H1 (cell line): ENCODE measurements at regions not wholly inside any gene's neighbourhood (a gene's known extent, or its start where the extent isn't known, plus 50 kb on each side); places are given as distances from the start of the nearest gene placed in this dataset.

Source experiments
- CTCF ChIA-PET: fragments of 300-600 bp; sonication (Branson Sonifier 250); formaldehyde crosslinking; loops from one replicate; lab custom pipeline; 2021; ENCODE audit not compliant: partially characterized antibody; lab: Charles Lee
- POLR2A ChIA-PET: fragments of 300-600 bp; sonication (Branson Sonifier 250); formaldehyde crosslinking; loops from one replicate; lab custom pipeline; 2021; ENCODE audit warnings: inconsistent platforms; ENCODE audit not compliant: partially characterized antibody; lab: Charles Lee
- DNase-seq, 2 experiments: peaks; one replicate each; pipeline versions ENCODE4 v3.0.0 to v3.0.0-alpha.2; 2010 to 2022; ENCODE audit warnings: low spot score in 2 of 2, low read depth in 1 of 2, mixed read lengths in 1 of 2
- FAIRE-seq: peaks from 2 replicates; lab custom pipeline; 2011; peaks lifted over from hg19 to GRCh38; lab: Jason Lieb, UNC
- H2AFZ ChIP-seq: 2 replicates; pipeline ENCODE4 v1.8.1; 2012; ENCODE audit warnings: low read length, inconsistent platforms
- H2AK5ac ChIP-seq: 2 replicates; pipeline ENCODE4 v1.6.1; 2013; ENCODE audit warnings: low read depth, low read length
- H2BK120ac ChIP-seq: replicated peaks from 2 replicates; pipeline ENCODE3; 2013; ENCODE audit warnings: low read depth, low read length, inconsistent platforms
- H2BK12ac ChIP-seq: 2 replicates; pipeline ENCODE4 v1.6.1; 2013; ENCODE audit warnings: low read depth, low read length
- H2BK15ac ChIP-seq: 2 replicates; pipeline ENCODE4 v1.6.1; 2013; ENCODE audit warnings: low read length
- H2BK20ac ChIP-seq: 2 replicates; pipeline ENCODE4 v1.6.1; 2013; ENCODE audit warnings: low read length
- H2BK5ac ChIP-seq: 2 replicates; pipeline ENCODE4 v1.6.1; 2013; ENCODE audit warnings: low read depth, low read length
- H3K14ac ChIP-seq: 2 replicates; pipeline ENCODE4 v1.6.1; 2013; ENCODE audit warnings: inconsistent platforms; ENCODE audit not compliant: insufficient read length
- H3K18ac ChIP-seq: 2 replicates; pipeline ENCODE4 v1.6.1; 2013; ENCODE audit warnings: low read length; ENCODE audit errors: extremely low read depth
- H3K23ac ChIP-seq: 2 replicates; pipeline ENCODE4 v1.6.1; 2013; ENCODE audit warnings: inconsistent platforms; ENCODE audit not compliant: insufficient read length
- H3K23me2 ChIP-seq: 2 replicates; pipeline ENCODE4 v1.6.1; 2013; ENCODE audit warnings: low read depth, low read length
- H3K27ac ChIP-seq: 2 replicates; pipeline ENCODE4 v1.6.1; 2011; ENCODE audit warnings: low read depth, low read length, inconsistent platforms
- H3K27me3 ChIP-seq, 4 experiments: replicated peaks in 1 of 4; 1 replicate in 1 of 4; 2 replicates in 3 of 4; pipeline versions ENCODE4 v1.6.1 to v1.8.1; 2011 to 2013; ENCODE audit warnings: low read length in 3 of 4, mild to moderate bottlenecking in 3 of 4, inconsistent platforms in 2 of 4, mixed read lengths in 2 of 4, moderate library complexity in 1 of 4; ENCODE audit not compliant: control insufficient read depth in 3 of 4, insufficient read depth in 3 of 4; ENCODE audit errors: extremely low read depth in 1 of 4
- H3K36me3 ChIP-seq, 4 experiments: 2 replicates each; pipeline versions ENCODE4 v1.6.1 to v1.8.1; 2011 to 2013; ENCODE audit warnings: mild to moderate bottlenecking in 4 of 4, low read length in 3 of 4, moderate library complexity in 2 of 4, control low read depth in 1 of 4, inconsistent platforms in 1 of 4; ENCODE audit not compliant: insufficient read depth in 4 of 4, control insufficient read depth in 2 of 4
- H3K4ac ChIP-seq: replicated peaks from 2 replicates; pipeline ENCODE3; 2013; ENCODE audit warnings: low read length, low read depth, mixed read lengths, inconsistent platforms; ENCODE audit not compliant: insufficient read length
- H3K4me1 ChIP-seq, 4 experiments: replicated peaks in 1 of 4; 1 replicate in 1 of 4; 2 replicates in 3 of 4; pipeline versions ENCODE4 v1.6.1 to v1.8.1; 2011 to 2013; ENCODE audit warnings: low read length in 3 of 4, inconsistent platforms in 2 of 4, mixed read lengths in 1 of 4; ENCODE audit not compliant: insufficient read depth in 4 of 4, control insufficient read depth in 3 of 4
- H3K4me2 ChIP-seq, 2 experiments: 2 replicates each; pipeline versions ENCODE4 v1.6.1 to v1.8.1; 2011 to 2013; ENCODE audit warnings: low read depth in 2 of 2, low read length in 2 of 2, control low read depth in 1 of 2, inconsistent platforms in 1 of 2, mild to moderate bottlenecking in 1 of 2; ENCODE audit not compliant: insufficient read depth in 1 of 2
- H3K4me3 ChIP-seq, 4 experiments: fragments of 200-600, 300-600 bp in 1 of 4; sonication (generic), shearing (Covaris generic), sonication (Bioruptor Twin) in 1 of 4; 2 replicates each; pipeline versions ENCODE4 v1.5.1 to v1.8.1; 2011 to 2016; ENCODE audit warnings: low read length in 4 of 4, low read depth in 3 of 4, control low read depth in 2 of 4, inconsistent platforms in 2 of 4, mild to moderate bottlenecking in 2 of 4, mixed read lengths in 1 of 4, moderate library complexity in 1 of 4; ENCODE audit not compliant: insufficient read depth in 2 of 4; ENCODE audit errors: extremely low read depth in 1 of 4
- H3K56ac ChIP-seq: replicated peaks from 2 replicates; pipeline ENCODE3; 2013; ENCODE audit warnings: low read depth, mild to moderate bottlenecking, mixed read lengths, low read length, inconsistent platforms; ENCODE audit not compliant: insufficient read length
- H3K79me1 ChIP-seq: 2 replicates; pipeline ENCODE4 v1.6.1; 2013; ENCODE audit warnings: low read depth, low read length, control low read depth
- H3K79me2 ChIP-seq, 2 experiments: 2 replicates each; pipeline versions ENCODE4 v1.6.1 to v1.8.1; 2012 to 2013; ENCODE audit warnings: low read length in 2 of 2, mild to moderate bottlenecking in 2 of 2, inconsistent platforms in 1 of 2; ENCODE audit not compliant: insufficient read depth in 2 of 2, control insufficient read depth in 1 of 2
- H3K9ac ChIP-seq, 4 experiments: replicated peaks in 1 of 4; 1 replicate in 1 of 4; 2 replicates in 3 of 4; pipeline versions ENCODE4 v1.6.1 to v1.8.1; 2011 to 2013; ENCODE audit warnings: low read depth in 3 of 4, low read length in 3 of 4, control low read depth in 2 of 4, mild to moderate bottlenecking in 2 of 4, moderate library complexity in 2 of 4, inconsistent platforms in 1 of 4; ENCODE audit errors: extremely low read depth in 1 of 4
- H3K9me3 ChIP-seq, 2 experiments: 2 replicates each; pipeline versions ENCODE4 v1.6.1 to v1.8.1; 2012 to 2013; ENCODE audit warnings: mild to moderate bottlenecking in 2 of 2, moderate library complexity in 2 of 2, control low read depth in 1 of 2, inconsistent platforms in 1 of 2, low read depth in 1 of 2, low read length in 1 of 2, mixed read lengths in 1 of 2; ENCODE audit not compliant: insufficient read depth in 2 of 2
- H4K20me1 ChIP-seq, 2 experiments: replicated peaks in 1 of 2; 2 replicates each; pipeline versions ENCODE3 to v1.8.1; 2011 to 2013; ENCODE audit warnings: inconsistent platforms in 2 of 2, low read length in 2 of 2, mild to moderate bottlenecking in 1 of 2; ENCODE audit not compliant: insufficient read depth in 2 of 2, control insufficient read depth in 1 of 2
- H4K5ac ChIP-seq: 2 replicates; pipeline ENCODE4 v1.6.1; 2013; ENCODE audit warnings: low read length, low read depth, mixed read lengths, inconsistent platforms; ENCODE audit not compliant: insufficient read length
- H4K8ac ChIP-seq: 2 replicates; pipeline ENCODE4 v1.8.0; 2013; ENCODE audit warnings: mild to moderate bottlenecking, moderate library complexity, low read length, inconsistent platforms; ENCODE audit not compliant: insufficient read depth; ENCODE audit errors: extremely low read depth
- H4K91ac ChIP-seq: replicated peaks from 2 replicates; pipeline ENCODE3; 2013; ENCODE audit warnings: low read length, mixed read lengths, inconsistent platforms; ENCODE audit not compliant: insufficient read length
- BCL11A ChIP-seq, 2 experiments: IDR thresholded peaks; one replicate each; pipeline ENCODE4 v1.6.1; 2011; ENCODE audit warnings: low read depth in 2 of 2, low read length in 2 of 2, mild to moderate bottlenecking in 2 of 2
- CHD1 ChIP-seq: IDR thresholded peaks from 2 replicates; pipeline ENCODE4 v1.6.1; 2012; ENCODE audit warnings: low read depth, low read length, improper control_type of control experiment
- CTBP2 ChIP-seq: IDR thresholded peaks from 2 replicates; pipeline ENCODE4 v1.7.0; 2011; ENCODE audit warnings: borderline replicate concordance, mild to moderate bottlenecking, moderate library complexity, mixed read lengths, low read length; ENCODE audit not compliant: insufficient read depth, insufficient read length
- FOSL1 ChIP-seq: IDR thresholded peaks from 2 replicates; pipeline ENCODE4 v1.6.1; 2011; ENCODE audit warnings: mild to moderate bottlenecking, low read depth, low read length, moderate library complexity; ENCODE audit not compliant: insufficient read depth
- HDAC2 ChIP-seq, 2 experiments: fragments of 300-600 bp in 1 of 2; sonication (generic) in 1 of 2; IDR thresholded peaks; 2 replicates each; pipeline ENCODE4 v1.6.1; 2011 to 2012; ENCODE audit warnings: low read depth in 2 of 2, low read length in 2 of 2, mild to moderate bottlenecking in 2 of 2, moderate library complexity in 2 of 2, borderline replicate concordance in 1 of 2, inconsistent platforms in 1 of 2
- POU5F1 ChIP-seq: IDR thresholded peaks from 2 replicates; pipeline ENCODE4 v1.6.1; 2011; ENCODE audit warnings: low read depth, mild to moderate bottlenecking, low read length, moderate library complexity
- SIN3A ChIP-seq, 2 experiments: IDR thresholded peaks in 1 of 2; conservative IDR thresholded peaks in 1 of 2; 2 replicates each; pipeline ENCODE4 v1.6.1; 2011 to 2012; ENCODE audit warnings: low read length in 2 of 2, improper control_type of control experiment in 1 of 2, low read depth in 1 of 2, mild to moderate bottlenecking in 1 of 2
- SIRT6 ChIP-seq: IDR thresholded peaks from one replicate; pipeline ENCODE4 v1.7.1; 2012; ENCODE audit warnings: low read length, inconsistent platforms
- SP1 ChIP-seq: IDR thresholded peaks from 2 replicates; pipeline ENCODE4 v1.6.1; 2011; ENCODE audit warnings: low read depth, low read length
- USF2 ChIP-seq: IDR thresholded peaks from 2 replicates; pipeline ENCODE4 v1.6.1; 2011; ENCODE audit warnings: low read length, improper control_type of control experiment

- H3K4ac ChIP-seq = no peak overlapping the region
- peaks cover 0 to 9% (median 2%) of the 10 kb centered on the region in 4 experiments; a peak in 4 of 7 replicates for H3K4me1 ChIP-seq
- H3K23ac ChIP-seq = no peak overlapping the region
- H4K8ac ChIP-seq = no peak overlapping the region
- H2BK12ac ChIP-seq = no peak overlapping the region
- no peak overlapping the region for H2BK120ac ChIP-seq
- DNase-seq (no peak), FAIRE-seq (no peak)
- H2AFZ ChIP-seq = no peak overlapping the region
- H3K27me3 ChIP-seq = no peaks in the 10 kb centered on the region
- H3K79me1 ChIP-seq = no peaks in the 10 kb centered on the region
- H3K18ac ChIP-seq = no peak overlapping the region
- H3K23me2 ChIP-seq = no peaks in the 10 kb centered on the region
- H2BK5ac ChIP-seq = no peak overlapping the region
- H3K79me2 ChIP-seq = no peaks in the 10 kb centered on the region
- H3K4me3 ChIP-seq = no peak overlapping the region
- H3K27ac ChIP-seq = no peak overlapping the region
- no peak overlapping the region for H3K56ac ChIP-seq
- H3K4me2 ChIP-seq = no peak overlapping the region
- no peaks in the 10 kb centered on the region; a peak in 1 of 8 replicates for H3K36me3 ChIP-seq
- no peak overlapping the region for H3K14ac ChIP-seq
- no peak overlapping the region for H4K91ac ChIP-seq
- no peaks in the 10 kb centered on the region for H4K20me1 ChIP-seq
- no peak overlapping the region for H4K5ac ChIP-seq
- no peak overlapping the region for H2AK5ac ChIP-seq
- no peak overlapping the region for H3K9ac ChIP-seq
- H2BK20ac ChIP-seq = no peak overlapping the region
- no peak overlapping the region for H2BK15ac ChIP-seq
- ChIA-PET CTCF (no interaction called here), POLR2A (no interaction called here)
- H3K9me3 ChIP-seq = peaks cover 8 to 12% of the 10 kb centered on the region in 2 experiments; a peak in 2 of 4 replicates
- no peak for TF ChIP-seq BCL11A (IDR thresholded peaks at IDR 0.05; ENCODE audit: low read depth in 2 of 2, low read length in 2 of 2)
- no peak for TF ChIP-seq HDAC2 (IDR thresholded peaks at IDR 0.05; ENCODE audit: borderline replicate concordance in 1 of 2, low read depth in 2 of 2, low read length in 2 of 2)
- no peak for TF ChIP-seq CTBP2
- no peak for TF ChIP-seq POU5F1
- no peak for TF ChIP-seq SIRT6
- no peak for TF ChIP-seq SIN3A (conservative IDR thresholded peaks at IDR 0.05 in 1 of 2, IDR thresholded peaks at IDR 0.05 in 1 of 2; ENCODE audit: low read depth in 1 of 2, low read length in 2 of 2)
- TF ChIP-seq SP1 = no peak
- no peak for TF ChIP-seq FOSL1
- TF ChIP-seq USF2 = no peak
- no peak for TF ChIP-seq CHD1
Measured at GRCh38 chr12:20105943-20106342, 262.4 kb upstream of the PDE3A start.
